GM12875 (cell line): ENCODE measurements at regions not wholly inside any gene's neighbourhood (a gene's known extent, or its start where the extent isn't known, plus 50 kb on each side); places are given as distances from the start of the nearest gene placed in this dataset.
A peak's percentile ranks its signal among the peaks of the same experiment; 100 is the strongest.

ENCODE experiments used
- H3K4me3 ChIP-seq: one replicate; pipeline ENCODE4 v1.5.1; 2011; ENCODE audit warnings: low read depth, low read length, control low read depth
- CTCF ChIP-seq: IDR thresholded peaks from 2 replicates; pipeline ENCODE4 v1.5.1; 2011; ENCODE audit warnings: low read depth, mild to moderate bottlenecking, control low read depth, inconsistent platforms, low read length, moderate library complexity, borderline replicate concordance; ENCODE audit not compliant: insufficient read depth

GRCh38 chr10:78434886-78435285 lies 401.2 kb downstream of the RPS24 start:
- no peak for TF ChIP-seq CTCF
- H3K4me3 ChIP-seq = no peak overlapping the region

GRCh38 chr10:78435484-78436221 lies 402.0 kb downstream of the RPS24 start:
- no peak for TF ChIP-seq CTCF
- no peak overlapping the region for H3K4me3 ChIP-seq

GRCh38 chr10:78436222-78436573 lies 402.5 kb downstream of the RPS24 start:
- no peak for TF ChIP-seq CTCF
- no peak overlapping the region for H3K4me3 ChIP-seq

- no peak for TF ChIP-seq CTCF
- no peak overlapping the region for H3K4me3 ChIP-seq
These were observed 403.2 kb downstream of the RPS24 start for GRCh38 chr10:78436706-78437406.

GRCh38 chr10:78437407-78437768 lies 403.7 kb downstream of the RPS24 start:
- no peak for TF ChIP-seq CTCF
- no peak overlapping the region for H3K4me3 ChIP-seq

- no peak overlapping the region for H3K4me3 ChIP-seq
- TF ChIP-seq CTCF = peak; percentile 17; the same call in 1 of the 2 replicates
These were observed 404.6 kb downstream of the RPS24 start for GRCh38 chr10:78437998-78438906.
